RCC 7860 (cell line): ENCODE measurements at regions not wholly inside any gene's neighbourhood (a gene's known extent, or its start where the extent isn't known, plus 50 kb on each side); places are given as distances from the start of the nearest gene placed in this dataset.
"Not testable (repeated sequence)": the region's sequence is repeated elsewhere in the genome, so short reads cannot be mapped to it uniquely, and the experiment has no call there.

Experiments used
- DNase-seq: peaks from one replicate; pipeline ENCODE4 v3.0.0-alpha.2; 2015; ENCODE audit warnings: low spot score
- FAIRE-seq: peaks from 2 replicates; lab custom pipeline; 2012; peaks lifted over from hg19 to GRCh38; lab: Jason Lieb, UNC

DNA sequence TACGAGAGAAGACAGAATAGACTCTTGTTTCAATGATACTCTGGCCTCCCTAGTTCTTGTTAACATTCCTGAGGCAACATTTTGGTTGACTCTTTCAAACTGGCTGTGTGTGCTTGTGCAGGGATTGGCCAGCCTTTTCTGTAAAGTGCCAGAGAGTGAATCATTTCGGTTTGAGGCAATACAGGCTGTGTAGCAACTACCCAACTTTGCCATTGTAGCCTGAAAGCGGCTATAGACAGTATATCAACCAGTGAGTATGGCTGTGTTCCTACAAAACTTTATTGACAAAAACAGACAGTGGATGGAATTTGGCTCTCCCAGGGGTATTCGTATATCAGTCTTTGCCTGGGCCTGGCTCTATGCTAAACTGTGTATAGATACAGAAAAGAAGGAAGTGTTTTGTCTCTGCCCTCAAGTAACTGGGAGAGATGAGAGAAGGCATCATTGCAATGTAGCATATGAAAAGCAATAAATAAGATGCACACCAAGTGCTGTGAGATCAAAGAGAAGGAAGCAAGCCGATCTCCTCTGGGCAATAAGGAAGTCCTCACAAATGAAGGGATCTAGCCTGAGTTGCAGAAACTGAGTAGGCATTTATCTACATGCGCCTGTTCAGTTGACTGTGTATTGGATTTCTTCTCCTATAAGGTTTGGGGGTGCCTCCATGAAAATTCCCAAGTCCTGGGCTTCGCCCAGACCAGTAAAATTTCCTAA, 568.0 kb upstream of the KLF4 start:
- DNase-seq (peak; percentile 82), FAIRE-seq (peak; percentile 85)

DNA sequence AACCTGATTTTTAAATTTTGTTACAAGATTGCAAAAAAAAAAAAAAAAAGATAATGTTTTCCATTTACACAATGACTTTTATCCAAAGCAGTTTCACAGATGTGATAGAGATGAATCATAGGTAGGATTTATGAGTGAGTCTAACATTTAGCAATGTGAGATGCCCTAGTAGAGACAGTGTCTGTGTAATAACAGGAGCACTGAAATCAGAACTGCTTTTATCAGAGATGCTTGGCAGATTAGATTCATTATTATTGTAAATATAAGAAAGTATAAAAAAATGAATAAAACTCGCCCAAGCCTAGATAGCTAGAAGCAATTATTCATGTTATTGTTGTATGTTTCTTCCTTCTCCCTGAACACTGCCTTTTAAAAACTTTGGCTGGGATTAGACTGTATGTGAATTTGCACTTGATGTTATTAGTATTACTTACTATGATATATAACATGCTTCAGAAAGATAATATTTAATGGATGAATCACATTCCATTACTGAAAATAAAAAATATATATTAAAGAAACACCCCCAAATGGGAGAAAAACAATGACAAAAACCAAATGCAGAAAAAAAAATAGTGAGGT, 567.3 kb upstream of the KLF4 start:
- FAIRE-seq (peak; percentile 93), DNase-seq (peak; percentile 76)

DNA sequence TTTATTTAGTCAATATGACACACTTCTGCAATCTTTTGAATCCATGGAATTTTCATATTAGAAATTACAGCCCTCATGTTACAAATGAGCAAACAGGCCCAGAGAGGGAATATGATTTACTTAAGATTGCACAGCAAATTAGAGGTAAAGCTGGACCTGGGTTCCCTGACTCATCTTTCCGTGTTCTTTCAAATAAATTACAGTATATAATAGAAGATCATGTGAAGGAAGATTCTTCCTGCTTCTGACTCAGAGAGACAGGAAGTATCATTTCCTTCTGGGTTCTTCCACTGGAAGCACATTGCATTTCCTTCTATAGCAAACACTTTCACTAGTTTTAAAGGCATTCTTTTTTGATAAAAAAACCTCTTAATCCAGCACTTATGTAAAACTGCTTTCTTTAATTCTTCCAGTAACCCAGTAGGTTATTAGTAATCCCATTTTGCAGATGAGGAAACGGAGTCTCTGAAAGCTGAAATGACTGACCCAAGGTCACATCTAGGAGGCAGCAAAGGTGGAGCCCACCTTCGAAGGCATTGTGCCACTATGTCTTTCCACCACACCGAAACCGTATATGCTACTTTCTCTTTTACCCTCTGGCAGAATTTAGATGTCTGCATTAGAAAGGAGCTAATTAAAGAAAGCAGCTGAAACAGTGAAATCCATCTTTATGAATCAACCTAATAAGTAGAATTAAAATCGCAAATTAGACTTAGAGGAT, 566.7 kb upstream of the KLF4 start:
- DNase-seq (peak; percentile 76), FAIRE-seq (peak; percentile 69)

DNA sequence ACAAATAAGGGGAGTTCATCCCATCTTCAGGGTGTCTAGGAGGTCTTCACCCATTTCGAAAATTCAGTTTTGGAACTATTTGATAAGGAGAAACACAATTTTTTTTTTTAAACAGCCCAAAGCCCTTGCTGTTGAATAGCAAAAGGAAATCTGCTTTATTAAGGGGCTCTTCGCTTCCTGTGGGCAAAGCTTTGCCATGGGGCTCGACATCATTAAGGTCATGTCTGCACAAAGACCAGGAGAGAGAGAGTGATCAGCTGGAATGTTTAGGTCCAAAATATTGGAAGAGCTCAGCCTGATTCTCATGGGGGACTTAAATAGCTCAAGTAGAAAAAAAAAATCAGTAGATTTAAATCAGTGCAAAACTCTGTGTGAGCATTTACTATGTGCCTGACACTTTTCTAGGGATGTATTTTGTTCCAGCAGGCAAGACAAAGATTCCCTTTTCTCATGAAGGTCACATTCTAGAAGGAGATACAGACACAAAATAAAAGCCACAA, 564.6 kb upstream of the KLF4 start:
- FAIRE-seq (no peak), DNase-seq (no peak)

DNA sequence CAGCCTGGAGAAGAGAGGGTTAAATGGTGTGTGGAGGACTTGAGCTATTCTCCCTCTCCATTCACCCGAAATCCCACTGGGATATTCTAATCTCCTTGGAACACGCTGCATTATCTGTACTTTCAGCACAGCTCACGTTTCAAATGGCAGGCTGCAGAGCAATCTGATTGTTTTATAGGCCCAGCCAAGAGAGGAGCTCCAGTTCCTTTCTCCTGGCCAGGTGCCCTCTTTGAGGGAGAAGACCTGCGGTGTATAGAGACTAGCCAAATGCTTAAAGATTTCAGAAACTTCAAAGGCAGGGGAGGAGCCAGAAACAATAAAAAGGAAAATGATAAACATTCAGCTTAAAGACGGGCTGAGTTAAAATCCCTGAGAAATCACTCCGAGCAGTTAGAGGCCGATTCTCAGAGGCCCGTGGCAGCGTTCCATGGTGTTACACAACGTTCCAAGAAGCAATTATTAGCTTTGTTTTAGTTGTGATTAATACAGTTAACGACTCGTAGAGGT, 564.0 kb upstream of the KLF4 start:
- no peak for DNase-seq
- FAIRE-seq: no peak

DNA sequence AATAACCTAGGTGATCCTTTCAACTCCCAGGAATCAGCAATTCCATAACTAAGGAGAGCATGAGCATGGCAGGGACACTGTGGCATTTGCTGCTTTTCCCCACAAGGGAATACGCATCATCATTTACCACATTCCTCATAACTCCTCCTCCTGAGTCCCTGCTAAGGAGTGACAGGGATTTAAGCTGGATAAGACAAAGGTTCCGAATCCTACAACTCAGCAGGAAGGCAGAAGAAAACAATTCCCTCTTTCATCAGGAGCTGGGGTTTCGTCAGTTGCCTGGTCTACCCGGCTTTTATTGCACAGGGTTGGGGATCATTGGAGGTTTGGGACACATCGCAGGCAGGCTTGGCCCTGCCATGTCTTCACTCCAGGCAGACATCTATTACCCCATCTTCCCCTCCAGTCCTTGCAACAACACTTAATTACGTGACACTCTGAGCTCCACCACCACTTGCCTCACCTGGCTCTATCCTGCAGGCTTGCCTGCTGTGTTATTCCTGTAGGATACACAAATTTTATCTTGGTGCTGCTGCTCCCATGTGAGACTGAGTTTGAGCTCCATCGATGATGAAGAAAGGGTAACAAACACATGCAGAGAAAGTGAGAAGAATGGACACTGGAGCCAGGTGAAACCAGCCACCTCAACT, 563.0 kb upstream of the KLF4 start:
- DNase-seq (no peak), FAIRE-seq (no peak)

DNA sequence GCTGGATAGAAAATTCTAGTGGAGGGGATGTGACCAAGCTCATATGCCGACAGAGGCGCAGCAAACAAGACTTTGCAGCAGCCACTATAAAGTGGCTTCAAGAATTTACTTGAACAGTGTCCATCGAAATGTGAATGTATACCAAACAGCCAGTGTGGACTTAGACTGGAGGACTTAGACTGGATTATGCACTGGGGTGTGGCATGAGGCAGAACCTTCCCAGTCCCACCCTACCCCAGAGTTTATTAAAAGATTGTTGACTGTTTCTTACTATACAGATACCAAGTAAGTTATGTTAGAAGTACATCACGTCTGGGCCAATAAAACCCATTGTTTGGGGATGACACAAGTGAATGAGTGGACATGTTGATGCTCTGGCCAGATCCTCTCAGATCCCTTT, 561.3 kb upstream of the KLF4 start:
- no peak for FAIRE-seq
- no peak for DNase-seq

DNA sequence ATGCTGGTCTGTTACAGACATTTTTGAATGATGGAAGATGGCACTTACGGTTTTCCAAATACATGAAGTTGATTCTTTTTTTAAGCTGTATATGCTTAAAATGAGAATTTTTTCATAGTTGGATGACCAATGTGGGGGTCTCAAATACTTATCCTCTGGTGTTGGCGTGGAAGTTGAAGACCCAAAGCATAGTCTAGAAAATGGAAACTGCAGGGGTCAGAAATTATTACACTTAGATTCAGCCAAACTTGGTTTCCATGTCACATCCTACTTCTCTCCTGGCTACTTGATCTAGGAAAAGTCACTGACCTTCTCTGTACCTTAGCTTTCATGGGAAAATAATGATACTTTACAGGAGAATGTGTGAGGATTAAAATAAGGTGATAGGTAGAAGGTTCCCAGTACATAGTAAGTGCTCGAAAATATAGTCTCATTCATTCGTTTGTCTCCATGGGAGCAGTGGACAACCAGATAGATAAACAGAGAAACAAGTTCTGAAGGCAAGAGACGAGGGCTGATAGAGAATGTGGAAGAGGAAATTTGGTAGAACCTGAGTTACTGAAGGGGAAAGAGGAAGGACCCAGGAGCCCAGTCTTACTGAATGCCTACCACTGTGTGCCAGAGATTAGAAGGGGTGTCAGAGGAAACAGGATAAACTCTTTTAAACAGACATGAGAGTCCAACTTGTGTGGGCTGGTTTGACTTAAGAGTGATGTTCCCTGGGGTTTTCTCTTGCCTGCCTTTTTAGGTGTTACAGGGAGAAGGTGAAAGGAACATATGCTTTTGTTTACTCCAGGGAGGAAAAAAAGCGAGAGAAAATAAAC, 560.3 kb upstream of the KLF4 start:
- FAIRE-seq: no peak
- DNase-seq: no peak

DNA sequence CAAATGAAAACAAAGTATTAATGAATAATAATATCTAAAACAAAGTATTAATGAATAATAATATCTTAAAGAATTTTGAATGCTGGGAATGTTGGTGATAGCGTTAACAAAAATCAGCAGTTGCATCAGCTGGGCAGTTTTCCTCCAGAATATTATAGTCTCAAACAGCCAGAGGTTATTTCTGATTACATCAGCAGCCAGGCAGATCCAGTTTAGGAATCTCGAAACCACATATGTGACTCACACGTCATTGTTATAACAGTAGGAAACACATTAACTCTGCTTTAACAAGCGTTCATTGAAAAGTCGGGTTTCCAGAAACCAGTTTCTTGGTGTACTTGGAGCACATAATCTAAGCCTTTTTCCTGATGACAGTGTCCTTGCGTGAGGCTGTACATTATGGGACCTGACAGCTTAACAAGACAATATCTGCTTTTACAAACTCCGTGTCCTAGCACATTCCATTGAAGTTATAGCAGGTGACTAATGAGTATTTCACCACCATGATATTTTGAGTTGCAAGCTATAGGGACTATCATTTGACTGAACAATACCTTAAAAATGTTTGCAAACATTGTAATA, 559.5 kb upstream of the KLF4 start:
- FAIRE-seq (peak; percentile 98), DNase-seq (peak; percentile 97)

DNA sequence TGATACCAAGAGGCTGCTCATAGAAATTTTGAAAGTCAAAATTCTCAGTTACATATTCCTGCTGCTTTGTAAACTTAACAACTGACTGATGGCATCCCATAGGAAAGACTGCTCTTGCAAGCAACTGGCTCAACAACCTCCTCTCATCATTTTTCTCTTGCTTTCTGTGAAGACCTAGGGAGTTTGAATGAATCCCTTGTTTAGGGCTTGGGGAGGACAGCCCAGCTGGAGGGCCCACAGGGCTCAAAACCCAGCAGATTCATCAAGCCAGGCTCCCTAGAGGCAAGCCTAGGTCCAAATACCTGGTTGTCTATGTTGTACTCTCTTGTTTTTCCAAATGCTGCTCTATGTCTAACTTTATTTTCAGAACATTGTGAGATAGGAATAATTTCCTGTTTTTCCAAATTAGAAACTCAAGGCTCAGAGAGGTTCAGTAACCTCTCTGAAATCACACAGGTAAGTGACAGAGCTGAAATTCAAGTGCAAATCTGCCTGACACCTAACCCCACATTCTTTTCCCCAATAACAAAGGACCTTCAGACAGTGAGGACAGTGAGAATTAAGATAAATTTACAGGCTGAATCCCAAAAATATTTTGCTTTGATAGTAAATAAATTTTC, 558.9 kb upstream of the KLF4 start:
- DNase-seq (no peak), FAIRE-seq (no peak)

DNA sequence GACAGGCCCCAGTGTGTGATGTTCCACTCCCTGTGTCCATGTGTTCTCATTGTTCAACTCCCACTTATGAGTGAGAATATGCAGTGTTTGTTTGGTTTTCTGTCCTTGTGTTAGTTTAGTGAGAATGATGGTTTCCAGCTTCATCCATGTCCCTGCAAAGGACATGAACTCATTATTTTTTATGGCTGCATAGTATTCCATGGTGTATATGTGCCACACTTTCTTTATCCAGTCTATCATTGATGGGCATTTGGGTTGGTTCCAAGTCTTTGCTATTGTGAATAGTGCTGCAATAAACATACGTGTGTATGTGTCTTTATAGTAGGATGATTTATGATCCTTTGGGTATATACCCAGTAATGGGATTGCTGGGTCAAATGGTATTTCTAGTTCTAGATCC, 558.2 kb upstream of the KLF4 start:
- not testable (repeated sequence) for FAIRE-seq, DNase-seq

DNA sequence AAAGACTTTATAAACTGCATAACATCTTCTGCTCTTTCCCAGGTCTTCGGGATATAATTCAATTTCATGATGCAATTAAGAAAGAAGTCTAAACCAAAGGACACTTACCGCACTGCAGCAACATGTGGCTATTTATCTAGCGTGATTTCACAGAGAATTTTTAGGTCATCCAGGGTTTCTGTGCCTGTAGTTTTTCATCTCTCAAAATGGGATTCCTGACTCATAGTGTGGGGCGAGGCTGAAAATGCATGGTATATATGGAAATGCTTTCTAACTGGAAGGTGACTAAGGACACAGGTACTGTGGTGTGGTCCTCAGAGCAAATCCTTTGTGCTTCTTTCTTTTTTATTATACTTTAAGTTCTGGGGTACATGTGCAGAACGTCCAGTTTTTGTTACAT, 557.7 kb upstream of the KLF4 start:
- FAIRE-seq: no peak
- no peak for DNase-seq

DNA sequence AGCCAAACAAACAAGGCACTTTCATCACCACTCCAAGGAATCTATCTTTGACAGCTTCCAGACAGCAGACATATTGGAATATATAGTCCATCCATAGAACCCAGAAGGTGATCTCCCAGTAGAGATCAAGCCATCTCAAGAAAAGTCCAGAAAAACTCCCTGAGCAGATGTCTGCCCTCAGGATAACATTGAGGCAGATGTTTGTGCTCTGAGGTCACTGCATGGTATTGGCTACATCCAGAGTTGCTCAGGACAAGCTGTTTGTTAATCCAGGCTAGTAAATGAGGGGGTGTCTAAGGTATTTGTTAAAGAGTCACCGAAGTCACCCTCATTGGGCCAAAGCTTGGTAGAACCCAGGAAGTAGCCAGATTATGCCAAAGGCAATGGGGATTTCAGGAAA, 556.3 kb upstream of the KLF4 start:
- FAIRE-seq (no peak), DNase-seq (no peak)

DNA sequence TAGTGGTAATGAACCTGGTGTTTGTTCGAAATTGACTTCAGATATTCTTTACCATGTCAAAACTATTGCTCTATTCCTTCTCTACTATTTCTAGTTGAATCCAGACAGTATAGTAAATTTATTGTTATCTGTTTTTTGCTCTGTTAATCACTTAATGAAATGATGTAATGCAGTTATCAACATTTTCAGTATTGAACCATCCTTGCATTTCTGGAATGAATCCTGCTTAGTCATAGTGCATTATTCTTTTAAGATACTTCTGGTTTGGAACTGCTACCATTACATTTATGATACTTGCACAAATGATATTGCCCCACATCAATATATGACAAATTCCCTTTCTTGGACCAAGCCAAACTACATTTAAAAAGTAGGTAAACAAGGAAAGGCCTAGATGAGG, 554.0 kb upstream of the KLF4 start:
- FAIRE-seq (no peak), DNase-seq (no peak)

DNA sequence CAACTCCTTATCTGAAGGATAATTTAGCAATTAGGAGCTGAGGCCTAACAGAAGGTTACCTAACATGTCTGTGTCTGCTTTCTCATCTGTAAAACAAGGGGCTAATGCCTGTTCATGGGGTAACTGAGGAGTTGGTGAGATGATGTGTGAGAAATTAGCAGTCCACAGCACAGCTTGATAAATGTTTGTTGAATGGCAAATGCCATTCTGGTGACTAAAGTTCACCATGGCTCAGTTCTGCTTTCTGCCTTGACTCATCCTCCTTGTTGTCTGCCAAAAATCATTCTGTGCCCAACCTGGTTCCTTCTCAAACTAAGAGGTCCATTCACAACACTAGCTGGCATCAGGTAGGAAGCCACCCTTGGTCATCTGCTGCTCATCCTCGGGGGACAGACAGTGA, 552.0 kb upstream of the KLF4 start:
- FAIRE-seq (peak; percentile 90), DNase-seq (peak; percentile 79)

DNA sequence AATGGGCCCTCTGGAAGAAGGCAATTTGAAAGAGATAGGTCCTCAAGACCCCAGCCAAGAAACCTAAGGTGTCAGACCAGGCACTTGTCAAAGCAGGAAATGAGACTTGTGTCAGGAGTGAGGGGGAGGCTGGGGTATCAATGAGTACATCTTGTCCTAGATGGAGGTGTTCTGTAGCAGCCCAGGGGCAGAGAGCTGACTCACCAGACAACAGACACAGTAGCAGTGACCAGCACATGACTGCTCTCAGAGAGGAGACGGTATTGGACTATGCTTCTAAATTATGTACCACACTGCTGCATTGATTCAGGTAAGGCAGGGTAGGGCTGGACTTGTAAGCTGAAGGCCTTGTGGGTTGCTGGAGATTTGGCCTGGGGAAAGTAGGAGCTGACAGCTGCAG, 551.2 kb upstream of the KLF4 start:
- DNase-seq (peak; percentile 87), FAIRE-seq (peak; percentile 74)

DNA sequence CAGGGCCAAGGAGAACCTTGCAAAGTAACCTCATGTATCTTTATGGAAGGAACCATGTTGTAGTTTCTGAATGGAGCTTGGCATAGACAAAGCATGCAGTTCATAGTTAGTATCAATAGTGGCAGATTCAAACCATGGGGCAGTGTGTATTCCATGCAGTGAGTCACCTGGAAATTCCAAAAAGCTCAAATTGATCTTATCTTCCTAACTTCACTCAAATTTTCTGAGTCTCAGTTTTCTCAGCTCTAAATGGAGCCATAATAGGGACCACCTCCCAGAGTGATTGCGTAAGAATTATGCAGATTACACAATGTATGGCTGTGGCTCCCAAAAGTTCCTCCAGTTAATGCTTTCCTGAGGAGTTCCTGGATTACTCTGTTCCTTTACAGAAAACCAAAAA, 549.9 kb upstream of the KLF4 start:
- DNase-seq (no peak), FAIRE-seq (no peak)

DNA sequence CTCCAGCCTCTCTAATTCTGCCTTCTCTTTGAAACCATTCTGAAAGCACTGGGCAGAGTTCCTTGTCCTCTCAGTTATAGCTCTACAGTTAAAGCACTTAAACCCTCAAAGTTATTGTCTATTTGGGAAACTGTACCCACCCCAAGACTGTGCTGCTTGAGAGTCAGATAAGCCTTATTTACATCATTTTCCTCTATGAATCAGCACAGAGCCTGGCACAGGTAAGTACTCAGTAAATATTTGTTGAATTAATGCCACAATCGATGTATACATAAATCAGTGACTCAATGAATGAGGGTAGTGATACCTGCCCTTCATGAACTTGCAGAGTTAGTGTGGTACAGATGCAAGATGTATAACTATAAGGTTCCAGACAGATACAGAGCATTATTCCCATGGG, 549.4 kb upstream of the KLF4 start:
- no peak for FAIRE-seq
- DNase-seq: no peak

DNA sequence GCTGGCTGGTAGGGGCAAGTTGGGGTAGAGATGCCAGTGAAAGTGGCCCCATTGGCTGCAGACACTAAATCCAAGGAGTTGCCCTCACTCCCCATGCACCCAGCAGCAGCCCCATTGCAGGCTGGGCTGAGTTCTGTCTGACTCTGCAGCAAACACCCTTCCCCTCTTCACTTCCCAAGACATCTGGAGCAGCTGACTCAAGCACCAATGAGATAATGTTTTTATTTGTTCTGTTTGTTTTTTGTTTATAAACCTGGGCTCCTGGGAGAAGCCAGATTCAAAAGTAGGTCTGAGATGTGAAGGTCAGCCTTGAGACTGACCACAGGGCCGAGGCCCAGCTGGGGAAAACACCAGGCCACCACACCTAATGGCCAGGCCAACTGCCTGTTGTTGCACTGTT, 545.9 kb upstream of the KLF4 start:
- no peak for DNase-seq
- FAIRE-seq: no peak
